ENCODE measurements at regions not wholly inside any gene's neighbourhood (a gene's known extent, or its start where the extent isn't known, plus 50 kb on each side); places are given as distances from the start of the nearest gene placed in this dataset.

- no peak for DNase-seq (ENCODE audit: low read depth in 2 of 2, low spot score in 1 of 2)
Observed at GRCh38 chr6:144804246-144804790, 519.2 kb downstream of the UTRN start.

GRCh38 chr6:144805049-144805448 is 519.9 kb downstream of the UTRN start:
- no peak for DNase-seq (ENCODE audit: low read depth in 2 of 2, low spot score in 1 of 2)

GRCh38 chr6:144806222-144806621 is 521.1 kb downstream of the UTRN start:
- DNase-seq (ENCODE audit: low read depth in 2 of 2, low spot score in 1 of 2), result no peak

- DNase-seq (ENCODE audit: low read depth in 2 of 2, low spot score in 1 of 2), result no peak
Observed at GRCh38 chr6:144809120-144809519, 524.0 kb downstream of the UTRN start.

GRCh38 chr6:144809969-144810368 is 524.8 kb downstream of the UTRN start:
- no peak for DNase-seq (ENCODE audit: low read depth in 2 of 2, low spot score in 1 of 2)

- no peak for DNase-seq (ENCODE audit: low read depth in 2 of 2, low spot score in 1 of 2)
Observed at GRCh38 chr6:144811140-144811539, 526.0 kb downstream of the UTRN start.

GRCh38 chr6:144816936-144817335 is 531.8 kb downstream of the UTRN start:
- no peak for DNase-seq (ENCODE audit: low read depth in 2 of 2, low spot score in 1 of 2)

- no peak for DNase-seq (ENCODE audit: low read depth in 2 of 2, low spot score in 1 of 2)
Observed at GRCh38 chr6:144820270-144820669, 535.1 kb downstream of the UTRN start.

GRCh38 chr6:144823131-144823530 is 538.0 kb downstream of the UTRN start:
- DNase-seq (ENCODE audit: low read depth in 2 of 2, low spot score in 1 of 2), result no peak

- DNase-seq (ENCODE audit: low read depth in 2 of 2, low spot score in 1 of 2), result no peak
Observed at GRCh38 chr6:144824018-144824417, 538.9 kb downstream of the UTRN start.

GRCh38 chr6:144834426-144835038 is 549.4 kb downstream of the UTRN start:
- no peak for DNase-seq (ENCODE audit: low read depth in 2 of 2, low spot score in 1 of 2)

GRCh38 chr6:144835322-144835973 is 550.3 kb downstream of the UTRN start:
- DNase-seq (ENCODE audit: low read depth in 2 of 2, low spot score in 1 of 2), result no peak

- DNase-seq (ENCODE audit: low read depth in 2 of 2, low spot score in 1 of 2), result no peak
Observed at GRCh38 chr6:144840619-144841018, 555.5 kb downstream of the UTRN start.

GRCh38 chr6:144843701-144844100 is 558.6 kb downstream of the UTRN start:
- no peak for DNase-seq (ENCODE audit: low read depth in 2 of 2, low spot score in 1 of 2)

- DNase-seq (ENCODE audit: low read depth in 2 of 2, low spot score in 1 of 2), result no peak
Observed at GRCh38 chr6:144844596-144844995, 559.5 kb downstream of the UTRN start.

GRCh38 chr6:144845186-144845585 is 560.1 kb downstream of the UTRN start:
- no peak for DNase-seq (ENCODE audit: low read depth in 2 of 2, low spot score in 1 of 2)

- DNase-seq (ENCODE audit: low read depth in 2 of 2, low spot score in 1 of 2), result no peak
Observed at GRCh38 chr6:144847916-144848315, 562.8 kb downstream of the UTRN start.

- DNase-seq (ENCODE audit: low read depth in 2 of 2, low spot score in 1 of 2), result no peak
Observed at GRCh38 chr6:144849920-144850319, 564.8 kb downstream of the UTRN start.

- no peak for DNase-seq (ENCODE audit: low read depth in 2 of 2, low spot score in 1 of 2)
Observed at GRCh38 chr6:144853603-144854002, 568.5 kb downstream of the UTRN start.

GRCh38 chr6:144854654-144855053 is 569.5 kb downstream of the UTRN start:
- DNase-seq (ENCODE audit: low read depth in 2 of 2, low spot score in 1 of 2), result no peak

GRCh38 chr6:144855375-144855774 is 570.2 kb downstream of the UTRN start:
- DNase-seq (ENCODE audit: low read depth in 2 of 2, low spot score in 1 of 2), result no peak

GRCh38 chr6:144855812-144856531 is 570.8 kb downstream of the UTRN start:
- no peak for DNase-seq (ENCODE audit: low read depth in 2 of 2, low spot score in 1 of 2)

Data from stimulated activated CD8-positive, alpha-beta memory T cell treated with anti-CD3 and anti-CD28 coated beads, Interleukin-4, amount 100 ng/mL, for 4 hours (primary cell).